RWPE1 (cell line): ENCODE measurements at regions not wholly inside any gene's neighbourhood (a gene's known extent, or its start where the extent isn't known, plus 50 kb on each side); places are given as distances from the start of the nearest gene placed in this dataset.

Experiments used
- CTCF ChIA-PET: fragments of 350-600 bp; sonication (Branson Sonifier 250); formaldehyde crosslinking; extraction: SDS; loops from one replicate; lab custom pipeline; 2021; lab: Yijun Ruan, JAX
- POLR2A ChIA-PET: fragments of 400-600 bp; formaldehyde crosslinking; extraction: SDS; loops from one replicate; lab custom pipeline; 2020; ENCODE audit warnings: antibody characterized with exemption; ENCODE audit not compliant: low non-redundant PET; lab: Yijun Ruan, JAX
- DNase-seq: peaks from one replicate; pipeline ENCODE4 v3.0.0; 2012; ENCODE audit warnings: low spot score
- H3K27ac ChIP-seq: fragments of 450-650 bp; 2 replicates; pipeline ENCODE4 v1.5.1; 2017
- CTCF ChIP-seq: fragments of 450-650 bp; conservative IDR thresholded peaks from 2 replicates; pipeline ENCODE4 v1.5.1; 2017; ENCODE audit warnings: low read depth, mild to moderate bottlenecking

- DNase-seq: no peak
- CTCF ChIA-PET: interaction anchor here (0.5 to 1.4 kb wide), 2 partner anchors 32 to 260 kb away, joined by 6 to 11 read pairs; no protein-coding TSS in a partner anchor
- H3K27ac ChIP-seq: no peak overlapping the region
- TF ChIP-seq CTCF: no peak
- POLR2A ChIA-PET: no interaction called here
Measured at GRCh38 chr20:62584671-62585460, 57.4 kb upstream of the SLCO4A1 start.

GRCh38 chr20:62585461-62585970 is 56.8 kb upstream of the SLCO4A1 start:
- DNase-seq: no peak
- CTCF ChIA-PET: interaction anchor here (0.8 kb wide), 1 partner anchor 8 kb away, joined by 3 read pairs; no protein-coding TSS in a partner anchor
- H3K27ac ChIP-seq: no peak overlapping the region
- POLR2A ChIA-PET: no interaction called here
- TF ChIP-seq CTCF: no peak

DNA sequence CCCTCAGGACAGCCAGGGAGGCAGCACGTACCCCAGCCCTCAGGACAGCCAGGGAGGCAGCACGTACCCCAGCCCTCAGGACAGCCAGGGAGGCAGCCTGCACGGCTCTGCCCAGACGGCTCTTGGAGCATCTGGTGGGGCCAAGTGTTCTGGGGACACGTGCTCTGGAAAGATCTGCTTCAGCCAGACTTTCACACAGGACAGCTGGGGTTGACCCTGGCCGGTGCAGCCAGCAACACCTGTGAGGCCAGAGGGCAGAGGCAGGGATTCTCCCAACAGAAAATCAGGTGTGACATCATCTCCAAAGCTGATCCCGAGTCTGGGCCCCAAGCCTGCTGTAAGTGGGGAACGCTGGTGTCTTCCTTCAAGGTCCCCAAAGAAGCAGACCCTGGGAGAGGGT is 55.5 kb upstream of the SLCO4A1 start:
- POLR2A ChIA-PET: no interaction called here
- CTCF ChIA-PET: interaction anchor here (0.6 to 3.1 kb wide), 4 partner anchors 30 to 384 kb away, joined by 3 to 18 read pairs (median 6); no protein-coding TSS in a partner anchor
- no peak for TF ChIP-seq CTCF
- no peak for DNase-seq
- H3K27ac ChIP-seq: no peak overlapping the region

DNA sequence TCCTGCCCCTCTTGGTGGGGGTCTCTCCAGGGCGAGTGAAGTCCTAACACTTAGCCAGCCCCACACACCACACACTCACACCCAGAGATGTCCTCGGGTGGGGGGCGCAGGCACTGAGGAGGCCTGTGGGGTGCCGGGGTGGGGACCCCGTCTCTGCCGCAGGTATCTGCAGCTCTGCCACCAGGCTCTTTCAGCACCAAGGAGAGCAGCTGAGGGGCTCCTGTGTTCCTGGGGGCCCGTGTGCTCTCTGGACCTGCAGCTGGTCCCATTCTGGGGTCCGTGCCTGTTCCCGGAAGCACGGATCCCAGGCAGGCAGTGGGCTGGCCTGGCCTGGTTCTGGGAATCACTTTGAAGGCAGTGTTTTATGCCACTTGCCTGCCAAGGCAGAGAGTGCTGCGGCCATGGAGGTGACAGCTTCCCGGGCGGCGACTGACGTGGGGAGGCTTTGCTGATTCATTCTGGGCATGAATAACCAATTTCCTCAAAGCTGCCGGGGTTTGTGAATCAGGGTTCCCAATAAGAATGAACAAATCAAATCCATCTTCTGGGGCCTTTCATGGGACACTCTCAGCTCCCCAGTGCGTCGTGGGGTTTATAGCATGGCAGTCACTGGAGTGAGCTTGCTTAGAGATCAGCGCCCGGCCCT is 54.4 kb upstream of the SLCO4A1 start:
- ChIA-PET CTCF (interaction anchor here (0.6 to 3.1 kb wide), 8 partner anchors 29 to 1490 kb away, joined by 3 to 18 read pairs (median 4); no protein-coding TSS in a partner anchor), POLR2A (interaction anchor here (0.6 kb wide), 1 partner anchor 66 kb away, joined by 3 read pairs; no protein-coding TSS in a partner anchor)
- peak overlapping the region; percentile 79 for H3K27ac ChIP-seq
- DNase-seq: peak; percentile 56
- TF ChIP-seq CTCF: no peak

DNA sequence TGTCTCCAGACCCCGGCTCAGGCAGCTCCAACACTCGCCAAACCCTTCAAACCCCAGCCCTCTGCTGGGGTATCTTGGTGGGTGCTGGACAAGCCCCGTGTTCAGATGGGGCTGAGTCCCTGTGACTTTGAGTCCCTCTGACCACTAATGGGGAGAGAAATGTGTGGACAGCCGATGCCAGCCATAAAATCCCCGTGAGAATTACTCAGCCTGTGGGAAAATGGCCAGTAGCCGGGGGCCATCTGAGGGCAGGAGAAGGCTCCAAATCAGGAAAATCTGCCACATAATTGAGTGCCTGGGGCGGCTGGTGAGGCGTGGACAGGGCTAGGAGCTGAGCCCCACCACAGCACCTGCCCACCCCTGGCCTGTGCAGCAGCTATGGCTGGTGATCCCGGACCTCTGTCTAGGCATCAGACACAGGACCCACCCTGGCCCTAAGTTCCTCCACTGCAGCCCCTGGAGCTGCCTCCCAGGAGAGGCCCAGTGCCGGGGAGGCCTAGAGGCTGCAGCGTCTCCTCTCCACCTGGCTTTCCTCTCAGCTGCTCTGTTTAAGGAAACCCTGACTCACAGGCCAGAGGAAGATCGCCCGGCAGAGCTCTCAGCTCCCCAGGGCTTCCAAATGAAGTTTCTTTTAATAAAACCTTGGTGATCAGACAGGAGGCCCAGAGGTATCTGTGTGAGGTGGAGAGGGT is 53.7 kb upstream of the SLCO4A1 start:
- no peak for TF ChIP-seq CTCF
- ChIA-PET CTCF (interaction anchor here (0.6 to 3.1 kb wide), 5 partner anchors 11 to 1489 kb away, joined by 3 to 18 read pairs (median 6); no protein-coding TSS in a partner anchor), POLR2A (interaction anchor here (0.9 kb wide), 1 partner anchor 14 kb away, joined by 3 read pairs; no protein-coding TSS in a partner anchor)
- H3K27ac ChIP-seq: peak overlapping the region; percentile 79
- peak; percentile 59 for DNase-seq
